ENCODE measurements at regions not wholly inside any gene's neighbourhood (a gene's known extent, or its start where the extent isn't known, plus 50 kb on each side); places are given as distances from the start of the nearest gene placed in this dataset.

DNA sequence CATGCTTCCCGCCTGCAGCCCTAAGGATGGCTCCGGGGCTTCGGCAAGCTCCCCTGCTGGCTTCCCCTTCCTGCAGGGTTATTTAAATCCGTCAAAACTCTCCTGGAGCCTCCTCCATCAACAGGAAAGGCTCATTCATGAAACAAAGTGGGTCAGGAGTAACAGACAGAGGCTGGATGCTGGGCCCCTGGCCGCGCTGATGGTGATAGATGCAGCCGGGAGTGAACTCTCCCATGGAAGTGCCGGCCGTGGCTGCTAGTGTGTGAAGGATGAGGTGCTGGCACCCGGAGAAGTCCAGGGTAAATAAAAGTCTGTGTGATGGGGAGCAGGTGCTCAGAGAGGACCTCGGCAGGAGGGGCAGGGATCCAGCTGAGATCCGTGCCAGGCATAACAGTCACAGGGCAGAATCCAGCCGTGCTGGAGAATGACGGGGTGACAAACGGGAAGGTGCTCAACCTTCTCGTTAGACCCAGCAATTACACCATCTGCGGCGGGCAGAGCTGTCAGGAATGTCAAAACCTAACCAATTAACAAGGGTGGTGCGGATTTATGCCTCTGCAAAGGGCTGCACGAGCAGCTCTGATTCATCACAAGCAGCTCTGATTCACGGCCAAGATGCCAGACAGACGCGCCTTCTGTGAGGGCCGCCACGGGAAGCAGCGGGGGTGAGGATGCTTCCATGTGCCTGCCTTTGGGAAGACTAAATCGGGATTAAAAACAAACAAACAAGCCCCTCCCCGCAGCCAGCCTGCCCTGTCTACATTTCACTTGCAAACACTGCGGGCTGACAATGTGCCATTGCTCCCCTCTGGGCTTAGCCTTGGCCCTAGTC lies 55.6 kb downstream of the SYNE3 start:
- 45 to 74% (median 62%) methylated on average over 29 of the region's 29 CpGs for WGBS, 4 donors
- peaks cover 0 to 34% (median 16%) of the 10 kb centered on the region in 12 donors for H3K4me1 ChIP-seq
- no peaks in the 10 kb centered on the region for H3K27me3 ChIP-seq
- no peak overlapping the region for H3K27ac ChIP-seq
- no peaks in the 10 kb centered on the region for H3K9me3 ChIP-seq
- ATAC-seq (no peak), DNase-seq (no peak)
- intact Hi-C loops (cut with DNase I), result no loop called here
- TF ChIP-seq CTCF (IDR thresholded peaks at IDR 0.05) (no peak), POLR2A (IDR thresholded peaks at IDR 0.05) (no peak)
- peaks cover 0 to 54% (median 6%) of the 10 kb centered on the region in 9 donors for H3K36me3 ChIP-seq
- no peak overlapping the region for H3K4me3 ChIP-seq

GRCh38 chr14:95458906-95459305 lies 57.5 kb downstream of the SYNE3 start:
- H3K4me3 ChIP-seq, result no peak overlapping the region
- no peak overlapping the region for H3K27ac ChIP-seq

GRCh38 chr14:95458459-95458858 lies 58.0 kb downstream of the SYNE3 start:
- WGBS, 4 donors, result 70 to 84% (median 71%) methylated on average over 4 of the region's 4 CpGs

More at GRCh38 chr14:95458906-95459305, 57.5 kb downstream of the SYNE3 start:
- H3K36me3 ChIP-seq, result peaks cover 0 to 57% (median 11%) of the 10 kb centered on the region in 9 donors
- WGBS, 4 donors, result 85 to 90% (median 88%) methylated on average over 3 of the region's 3 CpGs
- H3K4me1 ChIP-seq, result peaks cover 0 to 30% (median 13%) of the 10 kb centered on the region in 12 donors
- intact Hi-C loops (cut with DNase I), result loop anchor here in 1 of 10 donors (5.0 kb wide), 1 partner anchor 38 kb away; no protein-coding TSS in a partner anchor
- TF ChIP-seq POLR2A (IDR thresholded peaks at IDR 0.05), result no peak
- TF ChIP-seq CTCF (IDR thresholded peaks at IDR 0.05), result no peak
- ATAC-seq (no peak), DNase-seq (peak in 1 of 5 donors; percentile 2)
- H3K9me3 ChIP-seq, result no peaks in the 10 kb centered on the region
- H3K27me3 ChIP-seq, result no peaks in the 10 kb centered on the region

More at GRCh38 chr14:95458459-95458858, 58.0 kb downstream of the SYNE3 start:
- no peak for TF ChIP-seq CTCF (IDR thresholded peaks at IDR 0.05)
- no peak for TF ChIP-seq POLR2A (IDR thresholded peaks at IDR 0.05)
- Histone ChIP-seq H3K36me3 (peaks cover 0 to 57% (median 11%) of the 10 kb centered on the region in 9 donors), H3K27me3 (no peaks in the 10 kb centered on the region), H3K4me3 (no peak overlapping the region), H3K27ac (no peak overlapping the region), H3K4me1 (peaks cover 0 to 26% (median 9%) of the 10 kb centered on the region in 12 donors), H3K9me3 (no peaks in the 10 kb centered on the region)
- DNase-seq (peak in 1 of 5 donors; percentile 10), ATAC-seq (no peak)
- intact Hi-C loops (cut with DNase I), result loop anchor here in 1 of 10 donors (5.0 kb wide), 1 partner anchor 39 kb away; no protein-coding TSS in a partner anchor
